ENCODE measurements at regions not wholly inside any gene's neighbourhood (a gene's known extent, or its start where the extent isn't known, plus 50 kb on each side); places are given as distances from the start of the nearest gene placed in this dataset.

DNA sequence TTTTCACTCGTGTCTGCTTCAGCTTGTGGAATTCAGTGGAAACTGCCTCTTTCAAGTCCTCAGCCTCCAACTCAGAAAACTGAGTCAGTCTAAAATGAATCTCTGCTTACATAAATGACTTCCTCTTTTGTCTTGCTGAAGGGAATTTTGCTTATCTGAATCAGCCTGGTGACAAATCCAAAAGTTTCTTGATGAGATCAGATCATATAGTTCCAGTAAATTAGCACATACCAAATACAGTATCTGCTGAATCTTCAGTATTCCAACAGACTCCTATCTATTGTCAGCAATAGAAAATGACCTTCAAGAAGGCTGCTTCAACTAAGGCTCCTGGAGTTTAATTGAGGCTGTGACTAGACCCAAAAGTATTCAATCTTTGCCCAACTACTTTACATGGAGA is 290.0 kb downstream of the MZT1 start:
- peaks cover 5% of the 10 kb centered on the region; the same call in 1 of the 2 replicates for H3K4me1 ChIP-seq (ENCODE audit: insufficient read depth, low read length)
- no peaks in the 10 kb centered on the region for H3K9me3 ChIP-seq (ENCODE audit: insufficient read depth, low read depth, low read length)
- H3K27ac ChIP-seq (ENCODE audit: low read length): no peak overlapping the region
- no peaks in the 10 kb centered on the region for H3K36me3 ChIP-seq (ENCODE audit: insufficient read depth, low read depth, low read length)
- H3K4me3 ChIP-seq (ENCODE audit: low read length): no peak overlapping the region
- no peak overlapping the region for H3K9ac ChIP-seq (ENCODE audit: low read depth, low read length)
- no peaks in the 10 kb centered on the region for H3K27me3 ChIP-seq (ENCODE audit: insufficient read depth, low read length)

DNA sequence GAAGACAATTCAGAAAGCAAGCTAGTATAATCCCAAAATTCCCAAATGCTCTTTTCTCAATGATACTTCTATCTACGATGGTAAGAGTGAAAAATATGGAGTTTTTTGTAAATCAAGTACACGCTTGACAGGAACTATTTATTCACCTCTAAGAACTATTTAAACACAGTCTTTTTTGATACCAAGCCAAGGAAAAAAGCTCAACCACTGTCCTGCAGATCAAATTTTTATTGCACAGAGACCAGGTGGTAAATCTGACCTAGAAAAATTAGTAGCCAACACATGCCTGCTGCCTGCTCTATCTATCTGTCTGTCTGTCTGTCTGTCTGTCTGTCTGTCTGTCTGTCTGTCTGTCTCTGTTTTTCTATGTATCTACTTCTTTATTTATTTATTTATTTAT is 292.2 kb downstream of the MZT1 start:
- Histone ChIP-seq H3K27me3 (ENCODE audit: insufficient read depth, low read length) (no peaks in the 10 kb centered on the region; the same call in 1 of the 2 replicates), H3K27ac (ENCODE audit: low read length) (no peak overlapping the region), H3K9me3 (ENCODE audit: insufficient read depth, low read depth, low read length) (no peaks in the 10 kb centered on the region), H3K4me3 (ENCODE audit: low read length) (no peak overlapping the region), H3K36me3 (ENCODE audit: insufficient read depth, low read depth, low read length) (no peaks in the 10 kb centered on the region), H3K4me1 (ENCODE audit: insufficient read depth, low read length) (peaks cover 22% of the 10 kb centered on the region; the same call in 1 of the 2 replicates), H3K9ac (ENCODE audit: low read depth, low read length) (no peak overlapping the region)

DNA sequence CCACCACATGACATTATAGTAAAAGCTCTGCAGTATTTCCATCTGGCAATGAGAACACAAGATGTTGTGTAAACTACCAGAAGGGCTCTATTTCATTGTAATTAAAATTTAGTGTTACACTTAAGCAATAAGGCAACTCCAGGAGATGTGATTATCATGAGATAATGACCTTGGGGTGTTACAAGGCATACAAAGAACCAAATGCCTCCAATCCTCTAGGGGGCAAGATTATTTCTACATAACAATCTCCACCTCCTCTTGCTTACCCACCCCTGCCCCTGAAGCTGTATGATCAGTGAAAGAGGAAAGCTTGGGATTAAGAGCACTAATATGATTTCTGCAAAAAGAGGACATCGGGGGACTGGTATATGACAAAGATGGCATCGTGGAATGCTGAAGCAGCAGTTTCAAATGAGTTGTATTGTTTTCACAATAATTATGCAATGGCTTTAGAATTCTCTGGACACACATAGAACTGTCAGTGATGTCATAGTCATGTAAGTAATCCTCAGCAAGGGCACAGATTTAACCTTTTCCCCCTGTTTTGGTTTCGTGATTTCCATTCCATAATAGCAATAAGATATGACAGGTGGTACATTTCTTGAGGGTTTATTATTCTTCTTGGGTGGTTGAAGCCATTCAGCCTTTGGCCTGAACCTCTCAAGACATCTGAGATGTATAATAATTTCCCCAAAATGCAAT is 295.3 kb downstream of the MZT1 start:
- Histone ChIP-seq H3K27me3 (ENCODE audit: insufficient read depth, low read length) (no peaks in the 10 kb centered on the region; the same call in 1 of the 2 replicates), H3K9ac (ENCODE audit: low read depth, low read length) (no peak overlapping the region), H3K9me3 (ENCODE audit: insufficient read depth, low read depth, low read length) (no peaks in the 10 kb centered on the region), H3K4me3 (ENCODE audit: low read length) (peak overlapping the region; percentile 43), H3K27ac (ENCODE audit: low read length) (no peak overlapping the region), H3K4me1 (ENCODE audit: insufficient read depth, low read length) (peaks cover 22% of the 10 kb centered on the region; the same call in 1 of the 2 replicates), H3K36me3 (ENCODE audit: insufficient read depth, low read depth, low read length) (no peaks in the 10 kb centered on the region)

DNA sequence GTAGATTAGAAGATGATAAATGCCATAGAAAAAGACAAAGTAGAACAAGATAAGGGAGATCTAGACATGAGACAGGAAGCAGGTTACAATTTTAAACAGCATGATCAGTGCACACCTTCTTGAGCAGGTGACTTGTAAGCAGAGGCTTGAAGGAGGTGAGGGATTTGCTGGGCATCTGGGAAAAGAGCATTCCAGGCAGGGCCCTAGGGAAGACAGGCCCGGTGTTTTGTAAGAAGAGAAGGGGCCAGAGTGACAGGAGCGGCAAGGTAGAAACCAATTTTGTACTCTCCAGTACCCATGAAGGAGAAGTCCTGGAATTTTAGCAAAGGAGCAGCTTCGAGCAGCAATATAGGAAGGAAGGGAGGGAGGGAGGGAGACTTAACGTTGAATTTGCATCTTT is 296.5 kb downstream of the MZT1 start:
- H3K4me3 ChIP-seq (ENCODE audit: low read length): no peak overlapping the region
- H3K27ac ChIP-seq (ENCODE audit: low read length): no peak overlapping the region
- no peaks in the 10 kb centered on the region for H3K36me3 ChIP-seq (ENCODE audit: insufficient read depth, low read depth, low read length)
- H3K27me3 ChIP-seq (ENCODE audit: insufficient read depth, low read length): no peaks in the 10 kb centered on the region; the same call in 1 of the 2 replicates
- H3K9ac ChIP-seq (ENCODE audit: low read depth, low read length): no peak overlapping the region
- peaks cover 22% of the 10 kb centered on the region; the same call in 1 of the 2 replicates for H3K4me1 ChIP-seq (ENCODE audit: insufficient read depth, low read length)
- H3K9me3 ChIP-seq (ENCODE audit: insufficient read depth, low read depth, low read length): no peaks in the 10 kb centered on the region

DNA sequence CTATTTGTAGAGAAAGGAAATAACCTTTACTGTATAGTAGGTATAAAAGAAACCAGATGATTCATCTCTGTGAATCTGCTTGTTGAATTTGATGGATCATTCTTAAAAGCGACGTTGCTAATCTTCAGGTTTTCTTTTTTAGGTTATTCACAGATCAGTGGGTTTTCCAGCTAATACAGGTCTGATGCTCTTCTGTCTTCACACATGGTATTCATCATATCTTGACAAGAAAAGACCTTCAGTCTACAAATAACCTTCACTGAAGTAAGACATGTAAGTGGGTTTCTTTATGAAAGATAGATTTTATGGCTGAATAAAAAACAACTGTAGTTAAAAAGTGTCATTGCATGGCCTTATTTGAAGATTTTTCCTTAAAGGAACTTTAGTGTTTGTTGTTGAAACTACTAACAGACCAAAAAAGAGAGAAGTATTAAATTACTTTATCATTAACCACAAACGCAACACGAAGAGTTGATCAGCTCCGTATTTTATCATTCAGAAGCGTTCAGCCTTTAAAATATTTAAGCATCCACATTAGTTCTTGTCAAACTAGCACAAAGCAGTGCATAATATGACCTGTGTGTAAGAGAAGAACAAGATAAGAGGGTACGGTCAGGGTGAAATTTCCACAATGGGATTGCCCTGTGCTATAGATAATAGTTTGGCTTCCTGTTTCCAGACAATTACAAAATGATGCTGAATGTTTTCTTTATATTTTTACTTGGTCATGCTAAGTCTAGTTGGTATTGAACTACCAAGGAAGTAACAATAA is 299.5 kb downstream of the MZT1 start:
- Histone ChIP-seq H3K4me3 (ENCODE audit: low read length) (no peak overlapping the region), H3K36me3 (ENCODE audit: insufficient read depth, low read depth, low read length) (no peaks in the 10 kb centered on the region), H3K4me1 (ENCODE audit: insufficient read depth, low read length) (peaks cover 18% of the 10 kb centered on the region; the same call in 1 of the 2 replicates), H3K9ac (ENCODE audit: low read depth, low read length) (no peak overlapping the region), H3K27ac (ENCODE audit: low read length) (no peak overlapping the region), H3K27me3 (ENCODE audit: insufficient read depth, low read length) (no peaks in the 10 kb centered on the region; the same call in 1 of the 2 replicates), H3K9me3 (ENCODE audit: insufficient read depth, low read depth, low read length) (no peaks in the 10 kb centered on the region)

DNA sequence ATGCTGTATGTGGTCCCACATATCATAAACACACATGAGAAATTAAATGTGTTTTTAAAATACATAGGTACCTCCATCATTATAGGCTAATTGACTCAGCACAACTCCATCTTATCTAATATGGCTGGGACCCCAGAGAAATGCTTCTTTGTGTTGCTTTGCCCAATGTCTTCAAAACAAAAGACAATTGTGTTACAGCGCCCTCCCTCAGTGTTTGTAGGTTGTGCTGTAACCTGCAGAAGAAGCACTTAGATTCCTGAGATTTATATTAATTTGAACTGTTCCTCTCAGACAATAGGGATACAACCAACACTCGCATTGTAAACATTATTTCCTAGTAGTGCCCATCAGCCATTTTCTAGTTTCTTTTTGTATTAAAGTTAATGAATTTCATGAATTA is 303.4 kb downstream of the MZT1 start:
- H3K9me3 ChIP-seq (ENCODE audit: insufficient read depth, low read depth, low read length): no peaks in the 10 kb centered on the region
- H3K36me3 ChIP-seq (ENCODE audit: insufficient read depth, low read depth, low read length): no peaks in the 10 kb centered on the region
- H3K4me1 ChIP-seq (ENCODE audit: insufficient read depth, low read length): no peaks in the 10 kb centered on the region
- no peak overlapping the region for H3K4me3 ChIP-seq (ENCODE audit: low read length)
- no peak overlapping the region for H3K9ac ChIP-seq (ENCODE audit: low read depth, low read length)
- H3K27me3 ChIP-seq (ENCODE audit: insufficient read depth, low read length): no peaks in the 10 kb centered on the region
- no peak overlapping the region for H3K27ac ChIP-seq (ENCODE audit: low read length)

DNA sequence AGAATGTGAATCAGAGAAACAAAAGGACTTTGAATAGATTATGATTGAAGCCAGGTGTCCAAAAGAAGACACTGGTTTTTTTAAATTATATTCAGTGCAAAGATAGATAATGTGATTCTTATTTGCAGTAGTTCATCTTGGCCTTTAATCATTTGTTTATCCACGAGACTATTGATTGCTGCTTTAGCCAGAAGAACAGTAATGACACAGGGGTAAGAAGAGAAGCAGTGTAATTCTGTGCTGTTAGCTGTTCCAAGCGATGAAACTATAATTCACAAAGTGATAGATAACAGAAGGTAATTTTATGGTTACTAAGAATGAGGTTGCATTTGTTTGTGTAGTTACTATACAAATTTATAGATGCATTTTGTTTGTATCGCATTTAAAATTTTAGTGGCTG is 311.6 kb downstream of the MZT1 start:
- Histone ChIP-seq H3K27ac (ENCODE audit: low read length) (no peak overlapping the region), H3K9me3 (ENCODE audit: insufficient read depth, low read depth, low read length) (no peaks in the 10 kb centered on the region)

DNA sequence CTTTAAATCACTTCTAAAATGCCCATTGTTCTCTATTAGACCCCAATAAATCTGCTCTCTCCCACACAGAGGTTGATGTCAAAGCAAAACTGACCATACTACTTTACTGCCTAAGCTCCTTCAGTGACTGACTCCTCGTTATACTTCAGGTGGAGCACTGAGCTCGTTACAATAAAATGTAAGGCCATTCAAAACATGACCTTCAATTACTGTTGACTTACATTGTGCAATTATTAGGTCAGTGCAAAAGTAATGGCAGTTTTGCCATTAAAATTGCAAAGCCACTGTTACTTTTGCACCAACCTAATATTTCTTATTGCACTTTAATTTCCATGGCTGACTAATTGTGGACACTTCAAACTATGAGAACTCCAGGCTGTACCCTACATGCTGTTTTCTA is 314.9 kb downstream of the MZT1 start:
- Histone ChIP-seq H3K9me3 (ENCODE audit: insufficient read depth, low read depth, low read length) (no peaks in the 10 kb centered on the region), H3K4me1 (ENCODE audit: insufficient read depth, low read length) (no peaks in the 10 kb centered on the region; the same call in 1 of the 2 replicates), H3K27ac (ENCODE audit: low read length) (no peak overlapping the region), H3K4me3 (ENCODE audit: low read length) (no peak overlapping the region), H3K27me3 (ENCODE audit: insufficient read depth, low read length) (no peaks in the 10 kb centered on the region), H3K36me3 (ENCODE audit: insufficient read depth, low read depth, low read length) (no peaks in the 10 kb centered on the region), H3K9ac (ENCODE audit: low read depth, low read length) (no peak overlapping the region)

More for the DNA sequence above, 311.6 kb downstream of the MZT1 start:
- Histone ChIP-seq H3K9ac (ENCODE audit: low read depth, low read length) (no peak overlapping the region), H3K4me1 (ENCODE audit: insufficient read depth, low read length) (no peaks in the 10 kb centered on the region; the same call in 1 of the 2 replicates), H3K36me3 (ENCODE audit: insufficient read depth, low read depth, low read length) (no peaks in the 10 kb centered on the region), H3K4me3 (ENCODE audit: low read length) (no peak overlapping the region), H3K27me3 (ENCODE audit: insufficient read depth, low read length) (no peaks in the 10 kb centered on the region)

DNA sequence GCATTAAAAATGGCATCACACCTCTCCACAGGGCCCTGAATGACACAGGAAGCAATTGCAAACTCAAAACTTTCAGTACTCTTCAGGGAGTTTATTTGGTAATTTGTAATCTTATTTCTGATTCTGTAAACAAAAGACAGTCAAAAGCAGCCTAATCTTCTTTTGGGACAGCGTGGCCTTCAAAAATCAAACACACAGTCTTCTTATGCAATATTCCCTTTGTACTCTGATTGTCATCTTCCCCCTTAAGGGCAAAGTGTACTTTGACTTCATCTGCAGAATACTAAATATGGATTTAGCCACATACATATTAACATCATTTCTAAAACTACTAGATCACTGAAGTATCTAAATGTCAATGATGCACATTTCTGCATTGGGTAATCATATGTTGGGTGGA is 322.0 kb downstream of the MZT1 start:
- H3K9ac ChIP-seq (ENCODE audit: low read depth, low read length): no peak overlapping the region
- no peaks in the 10 kb centered on the region for H3K36me3 ChIP-seq (ENCODE audit: insufficient read depth, low read depth, low read length)
- no peak overlapping the region for H3K4me3 ChIP-seq (ENCODE audit: low read length)
- H3K27me3 ChIP-seq (ENCODE audit: insufficient read depth, low read length): peaks cover 4% of the 10 kb centered on the region; the same call in 1 of the 2 replicates
- no peaks in the 10 kb centered on the region for H3K9me3 ChIP-seq (ENCODE audit: insufficient read depth, low read depth, low read length)
- H3K27ac ChIP-seq (ENCODE audit: low read length): no peak overlapping the region
- H3K4me1 ChIP-seq (ENCODE audit: insufficient read depth, low read length): no peaks in the 10 kb centered on the region

DNA sequence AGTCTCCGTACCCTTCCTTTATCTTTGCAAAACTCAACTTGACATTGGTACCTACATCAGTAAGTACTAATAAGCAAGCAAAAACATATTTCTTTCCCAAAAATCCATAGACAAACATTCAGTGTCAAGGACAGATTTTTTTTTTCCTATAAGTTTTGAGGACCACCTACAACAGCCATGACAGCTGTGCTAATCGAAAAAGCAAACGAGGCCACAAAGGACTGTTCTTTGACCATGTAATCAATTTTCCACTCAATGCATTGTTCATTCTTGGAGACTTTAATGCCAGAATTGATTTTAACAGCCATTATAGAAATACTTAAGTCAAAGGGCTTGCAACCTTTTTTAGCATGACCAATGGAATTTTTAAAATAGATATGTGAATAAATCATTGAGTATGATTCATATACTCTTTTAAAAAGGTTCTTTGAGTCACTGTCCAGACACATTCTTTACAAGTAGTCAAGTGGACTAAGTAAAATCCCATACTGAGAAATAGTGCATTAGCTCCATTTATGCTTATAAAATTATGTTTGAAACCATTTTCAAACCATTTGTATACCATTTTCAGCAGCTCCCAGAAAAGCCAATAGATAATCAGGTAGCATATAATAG is 323.9 kb downstream of the MZT1 start:
- no peak overlapping the region for H3K27ac ChIP-seq (ENCODE audit: low read length)

DNA sequence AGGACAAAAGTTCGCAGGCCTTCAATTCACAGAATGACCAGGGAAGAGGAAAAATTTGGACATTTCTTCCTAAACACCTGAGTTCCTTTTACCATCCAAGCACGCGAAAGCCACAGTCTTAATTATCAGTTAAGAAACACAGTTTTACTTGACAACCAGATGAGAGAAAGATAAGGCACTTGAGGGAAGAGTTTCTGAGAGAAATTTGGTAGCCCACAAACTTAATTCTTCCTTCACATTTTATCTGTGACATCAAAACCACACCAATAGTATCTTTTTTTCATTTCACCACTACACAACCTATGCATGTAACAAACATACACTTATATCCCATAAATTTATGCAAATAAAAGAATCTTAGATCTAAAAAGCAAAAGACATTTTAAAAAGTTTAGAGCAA is 326.6 kb downstream of the MZT1 start:
- Histone ChIP-seq H3K27me3 (ENCODE audit: insufficient read depth, low read length) (peaks cover 5% of the 10 kb centered on the region; the same call in 1 of the 2 replicates), H3K27ac (ENCODE audit: low read length) (no peak overlapping the region), H3K4me1 (ENCODE audit: insufficient read depth, low read length) (peaks cover 3% of the 10 kb centered on the region; the same call in 1 of the 2 replicates), H3K9ac (ENCODE audit: low read depth, low read length) (no peak overlapping the region), H3K9me3 (ENCODE audit: insufficient read depth, low read depth, low read length) (no peaks in the 10 kb centered on the region), H3K36me3 (ENCODE audit: insufficient read depth, low read depth, low read length) (no peaks in the 10 kb centered on the region), H3K4me3 (ENCODE audit: low read length) (no peak overlapping the region)

More for the DNA sequence above, 323.9 kb downstream of the MZT1 start:
- no peaks in the 10 kb centered on the region for H3K4me1 ChIP-seq (ENCODE audit: insufficient read depth, low read length)
- no peak overlapping the region for H3K9ac ChIP-seq (ENCODE audit: low read depth, low read length)
- H3K27me3 ChIP-seq (ENCODE audit: insufficient read depth, low read length): peaks cover 5% of the 10 kb centered on the region; the same call in 1 of the 2 replicates
- no peaks in the 10 kb centered on the region for H3K9me3 ChIP-seq (ENCODE audit: insufficient read depth, low read depth, low read length)
- H3K36me3 ChIP-seq (ENCODE audit: insufficient read depth, low read depth, low read length): no peaks in the 10 kb centered on the region
- H3K4me3 ChIP-seq (ENCODE audit: low read length): no peak overlapping the region
